Loucy (cell line): ENCODE measurements at regions not wholly inside any gene's neighbourhood (a gene's known extent, or its start where the extent isn't known, plus 50 kb on each side); places are given as distances from the start of the nearest gene placed in this dataset.

Source experiments
- CTCF ChIP-seq: fragments of 200-600 bp; sonication (generic); conservative IDR thresholded peaks from 2 replicates; pipeline ENCODE4 v1.5.1; 2014; ENCODE audit warnings: mild to moderate bottlenecking, antibody characterized with exemption, low read length
- EZH2phosphoT487 ChIP-seq: fragments of 200-600 bp; IDR thresholded peaks from 2 replicates; pipeline ENCODE4 v1.6.1; 2018; ENCODE audit warnings: antibody characterized with exemption, mild to moderate bottlenecking, moderate library complexity, borderline replicate concordance

- no peak for TF ChIP-seq CTCF
- no peak for TF ChIP-seq EZH2phosphoT487
Measured at GRCh38 chr3:94331831-94332230, 269.0 kb downstream of the NSUN3 start.
